ENCODE measurements at regions not wholly inside any gene's neighbourhood (a gene's known extent, or its start where the extent isn't known, plus 50 kb on each side); places are given as distances from the start of the nearest gene placed in this dataset.

DNA sequence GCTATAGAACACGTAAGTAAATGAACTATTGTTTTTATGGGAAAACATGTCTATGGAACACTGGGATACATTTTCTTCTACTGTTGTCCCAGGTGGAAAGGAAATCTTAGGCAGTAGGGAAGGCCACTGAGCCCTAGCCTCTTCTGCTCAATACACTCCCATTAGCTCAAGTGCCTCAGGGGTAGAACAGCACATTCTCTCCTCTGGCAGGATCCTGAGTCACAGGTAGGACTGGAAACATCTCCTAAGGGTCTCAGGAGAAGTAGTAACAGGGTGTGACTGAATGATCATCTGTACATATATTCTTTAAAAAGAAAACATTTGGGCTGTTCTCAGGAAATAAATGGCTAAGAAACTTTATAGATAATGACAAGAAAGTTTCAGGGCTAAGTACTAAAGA lies 175.6 kb upstream of the ESRRG start:
- DNase-seq (ENCODE audit: low spot score) (no peak), ATAC-seq (ENCODE audit: insufficient number of reproducible peaks, low FRiP score, low read depth) (no peak)
- TF ChIP-seq, protein P1, sequence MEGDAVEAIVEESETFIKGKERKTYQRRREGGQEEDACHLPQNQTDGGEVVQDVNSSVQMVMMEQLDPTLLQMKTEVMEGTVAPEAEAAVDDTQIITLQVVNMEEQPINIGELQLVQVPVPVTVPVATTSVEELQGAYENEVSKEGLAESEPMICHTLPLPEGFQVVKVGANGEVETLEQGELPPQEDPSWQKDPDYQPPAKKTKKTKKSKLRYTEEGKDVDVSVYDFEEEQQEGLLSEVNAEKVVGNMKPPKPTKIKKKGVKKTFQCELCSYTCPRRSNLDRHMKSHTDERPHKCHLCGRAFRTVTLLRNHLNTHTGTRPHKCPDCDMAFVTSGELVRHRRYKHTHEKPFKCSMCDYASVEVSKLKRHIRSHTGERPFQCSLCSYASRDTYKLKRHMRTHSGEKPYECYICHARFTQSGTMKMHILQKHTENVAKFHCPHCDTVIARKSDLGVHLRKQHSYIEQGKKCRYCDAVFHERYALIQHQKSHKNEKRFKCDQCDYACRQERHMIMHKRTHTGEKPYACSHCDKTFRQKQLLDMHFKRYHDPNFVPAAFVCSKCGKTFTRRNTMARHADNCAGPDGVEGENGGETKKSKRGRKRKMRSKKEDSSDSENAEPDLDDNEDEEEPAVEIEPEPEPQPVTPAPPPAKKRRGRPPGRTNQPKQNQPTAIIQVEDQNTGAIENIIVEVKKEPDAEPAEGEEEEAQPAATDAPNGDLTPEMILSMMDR (IDR thresholded peaks at IDR 0.05), result no peak
- no peaks in the 10 kb centered on the region for H3K4me1 ChIP-seq (ENCODE audit: control insufficient read depth in 1 of 2, low read depth in 2 of 2)
- H3K9me3 ChIP-seq, result no peaks in the 10 kb centered on the region
- no peak overlapping the region for H3K27ac ChIP-seq
- no peaks in the 10 kb centered on the region for H3K27me3 ChIP-seq (replicated peaks; ENCODE audit: insufficient read depth)
- H3K4me3 ChIP-seq, result no peak overlapping the region
- no peaks in the 10 kb centered on the region for H3K36me3 ChIP-seq

DNA sequence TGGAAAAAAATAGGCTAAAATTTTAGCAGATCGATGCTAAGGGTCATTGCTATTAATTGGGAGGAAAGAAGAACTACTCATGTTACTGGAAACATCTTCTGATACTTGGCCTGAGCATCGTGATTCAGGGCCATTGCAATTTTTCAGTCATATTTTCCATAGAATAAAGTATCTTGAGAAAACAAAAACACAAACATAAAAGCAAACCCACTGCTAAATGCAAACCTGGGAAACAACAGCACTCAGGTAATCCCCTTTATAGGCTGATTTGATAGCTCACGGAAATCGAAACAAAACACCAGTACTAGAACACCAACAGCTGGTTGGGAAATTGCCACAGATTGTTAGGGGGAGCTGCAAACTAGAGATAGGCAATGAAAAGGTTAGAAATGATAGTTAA lies 172.9 kb upstream of the ESRRG start:
- DNase-seq (ENCODE audit: low spot score), result no peak

DNA sequence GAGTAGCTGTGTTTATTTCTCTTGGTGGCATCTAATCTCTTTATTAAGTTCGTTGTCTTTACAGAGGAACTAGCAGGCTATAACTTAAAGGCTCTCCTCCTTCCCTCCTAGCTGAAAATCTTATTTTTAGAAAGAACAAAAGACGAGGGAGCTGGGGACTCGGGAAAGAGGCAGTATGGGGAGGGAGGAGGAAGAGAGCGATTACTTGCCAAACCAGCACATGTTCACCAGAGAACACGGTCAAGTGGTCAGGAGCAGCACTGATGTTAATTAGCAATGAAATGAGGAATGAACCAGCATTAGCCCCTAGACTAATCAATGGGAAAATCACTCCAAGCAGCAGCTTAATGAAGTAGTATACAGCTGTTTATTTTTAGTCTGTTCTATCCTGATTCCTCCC lies 171.3 kb upstream of the ESRRG start:
- DNase-seq (ENCODE audit: low spot score), result no peak
- no peaks in the 10 kb centered on the region for H3K4me1 ChIP-seq (ENCODE audit: control insufficient read depth in 1 of 2, low read depth in 2 of 2)
- no peaks in the 10 kb centered on the region for H3K36me3 ChIP-seq
- H3K4me3 ChIP-seq, result no peak overlapping the region
- no peaks in the 10 kb centered on the region for H3K27me3 ChIP-seq (replicated peaks; ENCODE audit: insufficient read depth)
- TF ChIP-seq, protein P1 (IDR thresholded peaks at IDR 0.05), result no peak
- H3K27ac ChIP-seq, result no peak overlapping the region
- no peak for ATAC-seq (ENCODE audit: insufficient number of reproducible peaks, low FRiP score, low read depth)
- no peaks in the 10 kb centered on the region for H3K9me3 ChIP-seq

More for the DNA sequence above, 172.9 kb upstream of the ESRRG start:
- H3K4me1 ChIP-seq (ENCODE audit: control insufficient read depth in 1 of 2, low read depth in 2 of 2), result no peaks in the 10 kb centered on the region
- no peak overlapping the region for H3K27ac ChIP-seq
- no peak overlapping the region for H3K4me3 ChIP-seq
- H3K9me3 ChIP-seq, result no peaks in the 10 kb centered on the region
- no peaks in the 10 kb centered on the region for H3K36me3 ChIP-seq
- no peak for ATAC-seq (ENCODE audit: insufficient number of reproducible peaks, low FRiP score, low read depth)
- H3K27me3 ChIP-seq (replicated peaks; ENCODE audit: insufficient read depth), result no peaks in the 10 kb centered on the region
- TF ChIP-seq, protein P1 (IDR thresholded peaks at IDR 0.05), result no peak

DNA sequence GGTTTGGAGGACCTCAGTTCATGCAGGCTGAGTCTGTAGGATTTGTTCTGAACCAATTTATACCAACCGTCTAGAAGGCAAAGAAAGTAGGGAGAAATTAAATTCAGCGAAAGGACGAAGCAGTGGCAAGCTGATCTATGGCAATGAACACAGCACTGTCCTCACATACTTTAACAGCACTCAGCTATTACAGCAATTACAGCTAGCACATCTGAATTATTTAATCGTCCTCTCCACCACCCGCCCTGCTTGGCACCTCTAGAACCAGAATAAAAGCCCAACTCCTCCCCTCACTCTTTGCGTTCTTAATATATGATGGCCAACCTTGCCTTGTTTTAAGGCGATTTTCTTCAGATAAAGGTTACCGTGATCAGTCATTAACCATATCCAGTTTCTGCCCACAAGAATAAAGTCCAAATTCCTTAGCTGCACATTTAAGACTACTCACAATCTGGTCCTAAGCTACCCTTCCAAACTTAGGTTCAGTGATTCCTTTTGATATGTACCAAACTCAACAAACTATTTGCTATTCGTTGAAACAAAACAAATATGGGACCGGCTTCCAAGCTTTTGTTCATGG lies 169.4 kb upstream of the ESRRG start:
- H3K9me3 ChIP-seq, result no peaks in the 10 kb centered on the region
- no peaks in the 10 kb centered on the region for H3K4me1 ChIP-seq (ENCODE audit: control insufficient read depth in 1 of 2, low read depth in 2 of 2)
- ATAC-seq (ENCODE audit: insufficient number of reproducible peaks, low FRiP score, low read depth) (no peak), DNase-seq (ENCODE audit: low spot score) (no peak)
- TF ChIP-seq, protein P1 (IDR thresholded peaks at IDR 0.05), result no peak
- H3K36me3 ChIP-seq, result no peaks in the 10 kb centered on the region
- H3K27ac ChIP-seq, result no peak overlapping the region
- H3K4me3 ChIP-seq, result no peak overlapping the region
- no peaks in the 10 kb centered on the region for H3K27me3 ChIP-seq (replicated peaks; ENCODE audit: insufficient read depth)

DNA sequence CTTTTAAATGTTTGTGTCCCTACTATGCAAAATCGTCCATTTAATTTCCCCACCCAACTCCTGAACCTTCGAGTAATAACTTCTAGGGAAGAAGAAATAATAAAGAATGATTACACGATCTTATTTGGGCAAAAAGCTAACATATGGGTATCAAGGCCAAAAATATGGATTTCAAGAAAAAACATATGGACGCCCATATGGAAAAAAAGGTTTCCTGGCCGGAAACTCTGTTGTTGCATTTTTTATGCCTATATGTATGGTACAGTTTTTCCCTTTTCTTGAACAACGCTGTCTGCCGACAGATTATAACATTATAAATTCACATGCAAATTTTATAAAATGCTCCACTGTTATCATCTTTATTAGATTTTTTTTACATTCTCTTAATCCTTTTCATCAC lies 167.6 kb upstream of the ESRRG start:
- Histone ChIP-seq H3K4me3 (no peak overlapping the region), H3K9me3 (no peaks in the 10 kb centered on the region), H3K36me3 (no peaks in the 10 kb centered on the region), H3K27me3 (replicated peaks; ENCODE audit: insufficient read depth) (no peaks in the 10 kb centered on the region), H3K4me1 (ENCODE audit: control insufficient read depth in 1 of 2, low read depth in 2 of 2) (no peaks in the 10 kb centered on the region), H3K27ac (no peak overlapping the region)
- no peak for ATAC-seq (ENCODE audit: insufficient number of reproducible peaks, low FRiP score, low read depth)
- no peak for DNase-seq (ENCODE audit: low spot score)
- TF ChIP-seq, protein P1 (IDR thresholded peaks at IDR 0.05), result no peak

Data from thoracic aorta (tissue), 2 donors.